GM18519 (cell line): ENCODE measurements at regions not wholly inside any gene's neighbourhood (a gene's known extent, or its start where the extent isn't known, plus 50 kb on each side); places are given as distances from the start of the nearest gene placed in this dataset.
A peak's percentile ranks its signal among the peaks of the same experiment; 100 is the strongest.

Source experiments
- ATAC-seq: cut with Tn5 transposase; IDR thresholded peaks from one replicate; pipeline ENCODE4 v1.9.1; 2021; ENCODE audit warnings: mild to moderate bottlenecking, moderate library complexity; ENCODE audit not compliant: unreplicated experiment, low FRiP score

GRCh38 chr2:155363349-155363888, 664.9 kb downstream of the KCNJ3 start:
- ATAC-seq: no peak

GRCh38 chr2:155357172-155357571, 658.7 kb downstream of the KCNJ3 start:
- no peak for ATAC-seq

GRCh38 chr2:155356250-155356649, 657.8 kb downstream of the KCNJ3 start:
- no peak for ATAC-seq

- no peak for ATAC-seq
Measured at GRCh38 chr2:155350783-155351580, 652.5 kb downstream of the KCNJ3 start.

- no peak for ATAC-seq
Measured at GRCh38 chr2:155332016-155332415, 633.5 kb downstream of the KCNJ3 start.

GRCh38 chr2:155320236-155320635, 621.7 kb downstream of the KCNJ3 start:
- ATAC-seq: no peak

GRCh38 chr2:155318710-155319109, 620.2 kb downstream of the KCNJ3 start:
- ATAC-seq: no peak

GRCh38 chr2:155315768-155316167, 617.3 kb downstream of the KCNJ3 start:
- no peak for ATAC-seq

- ATAC-seq: peak; percentile 38
Measured at GRCh38 chr2:155310589-155310988, 612.1 kb downstream of the KCNJ3 start.

GRCh38 chr2:155309483-155309882, 611.0 kb downstream of the KCNJ3 start:
- ATAC-seq: peak; percentile 55

GRCh38 chr2:155308367-155309009, 610.0 kb downstream of the KCNJ3 start:
- peak; percentile 42 for ATAC-seq

- no peak for ATAC-seq
Measured at GRCh38 chr2:155301221-155301620, 602.7 kb downstream of the KCNJ3 start.

- ATAC-seq: no peak
Measured at GRCh38 chr2:155298001-155298400, 599.5 kb downstream of the KCNJ3 start.

- ATAC-seq: no peak
Measured at GRCh38 chr2:155294358-155294757, 595.9 kb downstream of the KCNJ3 start.

GRCh38 chr2:155281907-155282306, 583.4 kb downstream of the KCNJ3 start:
- ATAC-seq: no peak

- no peak for ATAC-seq
Measured at GRCh38 chr2:155273323-155273722, 574.8 kb downstream of the KCNJ3 start.

- ATAC-seq: no peak
Measured at GRCh38 chr2:155266583-155266982, 568.1 kb downstream of the KCNJ3 start.

GRCh38 chr2:155266109-155266508, 567.6 kb downstream of the KCNJ3 start:
- ATAC-seq: no peak

GRCh38 chr2:155256803-155257202, 558.3 kb downstream of the KCNJ3 start:
- ATAC-seq: no peak

- peak; percentile 92 for ATAC-seq
Measured at GRCh38 chr2:155250800-155251199, 552.3 kb downstream of the KCNJ3 start.

GRCh38 chr2:155240176-155240575, 541.7 kb downstream of the KCNJ3 start:
- ATAC-seq: no peak

- no peak for ATAC-seq
Measured at GRCh38 chr2:155235710-155236109, 537.2 kb downstream of the KCNJ3 start.
